Osteoblast (primary cell): ENCODE measurements at regions not wholly inside any gene's neighbourhood (a gene's known extent, or its start where the extent isn't known, plus 50 kb on each side); places are given as distances from the start of the nearest gene placed in this dataset.

Source experiments
- DNase-seq: peaks from one replicate; pipeline ENCODE4 v3.0.0; 2011; ENCODE audit warnings: low spot score, mixed read lengths; ENCODE audit not compliant: insufficient read length; ENCODE audit errors: missing footprints
- H2AFZ ChIP-seq: 2 replicates; pipeline ENCODE4 v1.6.0; 2011; ENCODE audit warnings: mild to moderate bottlenecking, low read length
- H3K27ac ChIP-seq: 2 replicates; pipeline ENCODE4 v1.5.1; 2011; ENCODE audit warnings: mild to moderate bottlenecking, low read depth, low read length, moderate library complexity
- H3K27me3 ChIP-seq: 2 replicates; pipeline ENCODE4 v1.6.0; 2012; ENCODE audit warnings: mild to moderate bottlenecking, control low read depth, inconsistent platforms, low read length, moderate library complexity; ENCODE audit not compliant: insufficient read depth
- H3K36me3 ChIP-seq: 2 replicates; pipeline ENCODE4 v1.5.1; 2011; ENCODE audit warnings: mild to moderate bottlenecking, low read length, control low read depth, moderate library complexity; ENCODE audit not compliant: insufficient read depth
- H3K4me1 ChIP-seq: 2 replicates; pipeline ENCODE4 v1.5.1; 2011; ENCODE audit warnings: mild to moderate bottlenecking, low read length, control low read depth, moderate library complexity; ENCODE audit not compliant: insufficient read depth
- H3K4me2 ChIP-seq: 2 replicates; pipeline ENCODE4 v1.6.0; 2011; ENCODE audit warnings: mild to moderate bottlenecking, low read length; ENCODE audit not compliant: insufficient read depth
- H3K4me3 ChIP-seq: fragments of 200-600 bp; sonication (generic); 3 replicates; pipeline ENCODE4 v1.5.1; 2012; ENCODE audit warnings: mild to moderate bottlenecking, low read length, inconsistent platforms; ENCODE audit not compliant: insufficient read depth
- H3K79me2 ChIP-seq: 2 replicates; pipeline ENCODE4 v1.6.0; 2012; ENCODE audit warnings: mild to moderate bottlenecking, low read length, control low read depth, inconsistent platforms; ENCODE audit not compliant: insufficient read depth
- H3K9me3 ChIP-seq: 2 replicates; pipeline ENCODE4 v1.5.1; 2011; ENCODE audit warnings: low read depth, low read length, control low read depth
- H4K20me1 ChIP-seq: 2 replicates; pipeline ENCODE4 v1.6.0; 2012; ENCODE audit warnings: mild to moderate bottlenecking, low read length, control low read depth; ENCODE audit not compliant: insufficient read depth
- TF ChIP-seq, protein P1 (sequence below): IDR thresholded peaks from 2 replicates; pipeline ENCODE4 v1.5.1; 2011; ENCODE audit warnings: mild to moderate bottlenecking, low read depth, low read length, moderate library complexity; ENCODE audit errors: extremely low read depth

DNA sequence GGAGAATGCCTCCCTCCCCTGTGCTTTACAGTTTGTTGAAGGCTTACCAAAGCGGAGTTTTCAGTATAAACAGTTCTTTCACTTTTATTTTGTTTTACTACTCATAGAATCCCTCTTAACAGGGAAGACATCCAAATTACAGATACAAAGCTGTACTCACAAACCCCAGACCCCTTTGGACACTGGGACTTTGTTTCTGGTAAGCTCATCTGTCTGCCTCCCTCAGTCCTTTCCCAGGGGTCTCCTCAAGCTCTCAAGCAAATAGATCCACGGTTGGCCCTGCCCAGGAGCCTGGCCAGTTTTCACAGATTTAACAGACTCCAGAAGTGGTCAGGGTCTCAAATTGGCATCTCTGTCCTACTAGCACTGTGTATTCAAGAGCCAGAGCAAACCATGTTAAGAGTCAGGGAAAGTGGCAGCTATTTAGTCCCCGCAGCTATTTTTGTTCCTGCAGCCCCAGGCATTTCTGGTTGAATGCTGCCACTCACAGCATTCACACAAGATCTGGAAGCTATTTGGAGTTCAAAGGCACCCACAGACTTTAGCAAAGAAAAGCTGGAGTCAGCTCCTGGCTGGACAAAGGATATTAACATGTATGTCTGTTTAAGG, 54.2 kb downstream of the TMEM100 start:
- Histone ChIP-seq H3K9me3 (no peaks in the 10 kb centered on the region), H3K4me1 (no peaks in the 10 kb centered on the region), H3K4me3 (no peak overlapping the region), H3K79me2 (no peaks in the 10 kb centered on the region), H3K4me2 (peak overlapping the region; percentile 44), H4K20me1 (no peaks in the 10 kb centered on the region), H2AFZ (peak overlapping the region; percentile 50), H3K27ac (no peak overlapping the region), H3K36me3 (no peaks in the 10 kb centered on the region), H3K27me3 (peaks cover 8% of the 10 kb centered on the region)
- DNase-seq, result no peak
- TF ChIP-seq, protein P1, sequence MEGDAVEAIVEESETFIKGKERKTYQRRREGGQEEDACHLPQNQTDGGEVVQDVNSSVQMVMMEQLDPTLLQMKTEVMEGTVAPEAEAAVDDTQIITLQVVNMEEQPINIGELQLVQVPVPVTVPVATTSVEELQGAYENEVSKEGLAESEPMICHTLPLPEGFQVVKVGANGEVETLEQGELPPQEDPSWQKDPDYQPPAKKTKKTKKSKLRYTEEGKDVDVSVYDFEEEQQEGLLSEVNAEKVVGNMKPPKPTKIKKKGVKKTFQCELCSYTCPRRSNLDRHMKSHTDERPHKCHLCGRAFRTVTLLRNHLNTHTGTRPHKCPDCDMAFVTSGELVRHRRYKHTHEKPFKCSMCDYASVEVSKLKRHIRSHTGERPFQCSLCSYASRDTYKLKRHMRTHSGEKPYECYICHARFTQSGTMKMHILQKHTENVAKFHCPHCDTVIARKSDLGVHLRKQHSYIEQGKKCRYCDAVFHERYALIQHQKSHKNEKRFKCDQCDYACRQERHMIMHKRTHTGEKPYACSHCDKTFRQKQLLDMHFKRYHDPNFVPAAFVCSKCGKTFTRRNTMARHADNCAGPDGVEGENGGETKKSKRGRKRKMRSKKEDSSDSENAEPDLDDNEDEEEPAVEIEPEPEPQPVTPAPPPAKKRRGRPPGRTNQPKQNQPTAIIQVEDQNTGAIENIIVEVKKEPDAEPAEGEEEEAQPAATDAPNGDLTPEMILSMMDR, result no peak

DNA sequence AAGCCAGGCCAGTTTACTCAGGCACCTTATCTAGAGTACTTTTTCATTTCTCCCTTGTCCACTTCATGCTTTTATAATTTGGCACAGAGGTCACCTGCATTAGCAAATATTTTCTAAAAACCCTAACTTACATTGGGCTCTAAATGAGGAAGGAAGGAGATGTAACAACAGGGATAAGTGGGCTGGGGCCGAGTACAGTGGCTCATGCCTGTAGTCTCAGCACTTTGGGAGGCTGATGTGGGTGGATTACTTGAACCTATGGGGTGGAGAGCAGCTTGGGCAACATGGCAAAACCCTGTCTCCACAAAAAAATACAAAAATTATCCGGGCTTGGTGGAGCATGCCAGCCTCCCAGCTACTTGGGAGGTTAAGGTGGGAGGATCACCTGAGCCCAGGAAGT, 55.9 kb downstream of the TMEM100 start:
- H3K4me2 ChIP-seq, result no peak overlapping the region
- no peaks in the 10 kb centered on the region for H3K79me2 ChIP-seq
- no peaks in the 10 kb centered on the region for H4K20me1 ChIP-seq
- TF ChIP-seq, protein P1, result no peak
- H3K27ac ChIP-seq, result no peak overlapping the region
- no peak overlapping the region for H3K4me3 ChIP-seq
- no peak overlapping the region for H2AFZ ChIP-seq
- H3K27me3 ChIP-seq, result peaks cover 8% of the 10 kb centered on the region
- H3K4me1 ChIP-seq, result no peaks in the 10 kb centered on the region
- H3K9me3 ChIP-seq, result no peaks in the 10 kb centered on the region
- no peak for DNase-seq
- no peaks in the 10 kb centered on the region for H3K36me3 ChIP-seq

DNA sequence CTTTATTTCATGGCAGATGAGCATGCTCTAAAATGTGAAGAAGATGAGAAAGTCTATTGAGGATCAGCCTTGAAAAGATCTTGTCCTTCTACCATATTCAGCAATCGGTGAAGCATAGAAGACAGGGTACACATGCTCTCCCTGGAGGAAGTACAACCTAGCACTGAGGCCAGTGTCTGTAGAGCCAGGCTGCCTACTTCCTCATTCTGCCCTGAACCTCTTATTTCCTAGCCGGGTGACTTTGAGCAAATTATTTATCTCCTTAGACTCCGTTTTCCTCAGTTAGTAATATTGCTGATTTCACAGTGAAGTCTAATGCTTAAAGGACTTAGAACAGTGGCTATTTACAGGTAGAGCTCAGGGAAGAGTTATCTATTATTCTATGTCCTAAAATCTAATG, 58.4 kb downstream of the TMEM100 start:
- Histone ChIP-seq H3K4me2 (no peak overlapping the region), H4K20me1 (no peaks in the 10 kb centered on the region), H3K9me3 (no peaks in the 10 kb centered on the region), H3K36me3 (no peaks in the 10 kb centered on the region), H3K79me2 (no peaks in the 10 kb centered on the region), H3K27me3 (no peaks in the 10 kb centered on the region), H3K4me3 (no peak overlapping the region), H3K4me1 (no peaks in the 10 kb centered on the region), H2AFZ (no peak overlapping the region), H3K27ac (no peak overlapping the region)
- TF ChIP-seq, protein P1, result no peak
- DNase-seq, result no peak

DNA sequence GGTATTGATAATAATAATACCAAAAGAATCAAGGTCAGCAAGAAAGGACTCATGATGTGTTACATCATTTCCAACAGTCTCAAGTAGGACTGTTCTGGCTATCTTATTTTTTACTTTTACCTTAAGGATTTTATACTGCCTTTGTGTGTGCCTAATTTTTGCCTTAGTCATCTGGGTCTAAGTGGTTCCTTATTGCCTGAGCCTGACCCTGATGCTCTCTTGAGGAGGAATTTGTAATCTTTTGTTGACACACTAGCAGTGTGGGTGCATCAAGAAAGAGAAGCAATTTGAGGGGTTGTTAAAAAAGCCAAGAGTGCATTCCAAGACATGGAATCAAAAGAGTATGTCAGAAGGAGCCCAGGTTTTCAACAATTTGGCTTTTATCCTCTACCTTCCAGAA, 59.3 kb downstream of the TMEM100 start:
- no peak overlapping the region for H3K27ac ChIP-seq
- DNase-seq, result no peak
- TF ChIP-seq, protein P1, result no peak
- no peaks in the 10 kb centered on the region for H3K79me2 ChIP-seq
- H3K27me3 ChIP-seq, result no peaks in the 10 kb centered on the region
- no peak overlapping the region for H3K4me2 ChIP-seq
- no peaks in the 10 kb centered on the region for H3K4me1 ChIP-seq
- no peak overlapping the region for H3K4me3 ChIP-seq
- no peak overlapping the region for H2AFZ ChIP-seq
- no peaks in the 10 kb centered on the region for H3K36me3 ChIP-seq
- H3K9me3 ChIP-seq, result no peaks in the 10 kb centered on the region
- H4K20me1 ChIP-seq, result no peaks in the 10 kb centered on the region
